T-helper 9 cell (primary cell): ENCODE measurements at regions not wholly inside any gene's neighbourhood (a gene's known extent, or its start where the extent isn't known, plus 50 kb on each side); places are given as distances from the start of the nearest gene placed in this dataset.

ENCODE experiments used
- DNase-seq: peaks from one replicate; pipeline ENCODE4 v3.0.0-alpha.2; 2020

- no peak for DNase-seq
These were observed 289.8 kb downstream of the CTTN start for GRCh38 chr11:70688142-70688541.

- DNase-seq: no peak
These were observed 291.4 kb downstream of the CTTN start for GRCh38 chr11:70689764-70690163.

DNA sequence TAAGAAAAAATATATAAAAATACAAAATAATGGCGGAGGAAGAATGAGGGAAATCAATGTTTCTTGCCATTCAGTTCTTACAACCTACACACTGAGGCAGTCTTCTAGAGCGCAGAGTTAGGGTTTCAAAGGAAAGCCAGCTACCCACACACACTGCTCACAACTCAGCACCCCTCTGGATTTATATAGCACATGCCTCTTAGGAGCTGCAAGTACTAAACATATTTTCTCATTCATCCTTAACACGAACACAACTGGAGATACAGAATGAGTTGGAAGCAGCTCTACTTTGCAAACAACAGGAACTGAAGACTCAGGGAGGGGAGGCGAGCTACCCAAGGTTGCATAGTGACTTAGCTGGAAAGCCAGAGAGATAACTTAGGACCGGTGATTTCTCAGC, 293.8 kb downstream of the CTTN start:
- no peak for DNase-seq

- no peak for DNase-seq
These were observed 296.0 kb downstream of the CTTN start for GRCh38 chr11:70694371-70694770.

- DNase-seq: no peak
These were observed 297.0 kb downstream of the CTTN start for GRCh38 chr11:70695086-70695960.

DNA sequence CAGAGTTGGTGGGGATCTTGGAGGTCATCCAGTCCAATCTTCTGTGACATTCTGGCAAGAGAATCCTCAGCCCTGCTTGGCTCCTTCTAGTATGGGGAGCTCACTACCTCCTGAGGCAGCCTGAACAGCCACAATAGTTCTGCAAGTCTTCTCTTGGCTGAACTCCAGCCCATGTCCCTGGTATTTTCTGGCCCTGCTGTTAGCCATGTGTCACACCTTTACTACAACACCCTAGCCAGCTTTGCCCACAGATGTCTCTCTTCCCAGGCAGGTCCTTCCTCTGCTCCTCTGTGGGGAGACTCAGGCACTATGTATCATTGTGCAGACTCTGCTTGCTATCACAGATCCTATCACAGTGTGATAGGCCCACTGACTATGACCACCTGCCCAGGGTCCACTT, 297.7 kb downstream of the CTTN start:
- DNase-seq: no peak

DNA sequence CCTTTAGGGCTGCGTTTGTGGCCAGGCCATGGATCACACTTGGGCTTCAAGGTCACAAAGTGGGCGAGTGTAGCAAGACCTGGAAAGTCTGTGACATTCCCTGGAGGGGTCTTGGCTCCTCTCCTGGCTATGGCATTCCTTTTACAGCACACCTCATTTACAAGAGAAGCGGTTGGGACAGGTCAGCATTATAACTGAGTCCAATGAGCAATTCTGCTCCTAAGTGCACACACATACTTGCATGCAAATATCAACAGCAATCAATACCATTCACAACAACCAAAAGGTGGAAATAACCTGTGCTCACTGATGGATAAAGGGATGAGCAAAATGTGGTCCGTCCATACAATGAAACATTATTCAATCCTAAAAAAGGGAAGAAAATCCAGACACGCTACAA, 298.2 kb downstream of the CTTN start:
- DNase-seq: no peak

- DNase-seq: no peak
These were observed 299.4 kb downstream of the CTTN start for GRCh38 chr11:70697701-70698100.

- DNase-seq: no peak
These were observed 300.5 kb downstream of the CTTN start for GRCh38 chr11:70698871-70699270.

- no peak for DNase-seq
These were observed 301.2 kb downstream of the CTTN start for GRCh38 chr11:70699294-70700221.

DNA sequence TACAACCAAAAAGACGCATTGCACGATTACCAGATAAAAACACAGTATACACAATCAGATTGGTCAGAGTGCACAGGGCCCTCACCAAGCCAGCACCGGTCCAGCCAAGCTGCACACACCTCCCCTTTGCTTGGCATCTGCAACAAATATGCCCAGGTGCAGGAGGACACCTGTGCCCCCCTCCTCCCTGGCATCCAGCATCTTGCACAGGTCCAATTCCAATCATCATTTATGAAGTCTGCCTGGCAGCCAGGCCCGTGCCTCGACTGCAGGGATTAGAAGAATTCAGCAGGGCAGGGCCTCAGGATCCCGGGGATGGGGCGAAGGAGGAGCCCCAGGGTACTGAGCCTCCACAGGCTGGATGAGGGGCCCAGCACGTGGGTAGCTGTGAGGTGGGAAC, 302.1 kb downstream of the CTTN start:
- DNase-seq: no peak

GRCh38 chr11:70700871-70701270, 302.5 kb downstream of the CTTN start:
- DNase-seq: no peak

DNA sequence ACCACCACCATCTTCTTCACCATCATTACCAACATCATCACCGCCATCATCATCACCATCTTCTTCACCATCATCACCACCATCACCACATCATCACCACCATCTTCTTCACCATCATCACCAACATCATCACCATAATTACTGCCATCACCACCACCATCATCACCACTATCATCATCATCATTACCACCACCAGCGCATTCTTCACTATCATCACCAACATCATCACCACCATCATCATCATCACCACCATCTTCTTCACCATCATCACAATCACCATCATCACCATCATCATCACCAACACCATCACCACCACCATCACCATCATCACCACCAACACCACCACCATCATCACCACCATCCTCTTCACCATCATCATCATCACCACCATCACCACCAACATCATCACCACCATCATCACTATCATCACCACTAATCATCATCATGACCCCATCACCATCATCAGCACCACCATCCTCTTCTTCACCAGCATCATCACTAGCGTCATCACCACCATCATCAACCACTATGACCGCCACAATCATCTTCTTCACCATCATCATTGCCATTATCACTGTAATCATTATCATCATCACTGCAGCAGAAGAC, 303.8 kb downstream of the CTTN start:
- DNase-seq: no peak

- no peak for DNase-seq
These were observed 305.1 kb downstream of the CTTN start for GRCh38 chr11:70703141-70704064.

DNA sequence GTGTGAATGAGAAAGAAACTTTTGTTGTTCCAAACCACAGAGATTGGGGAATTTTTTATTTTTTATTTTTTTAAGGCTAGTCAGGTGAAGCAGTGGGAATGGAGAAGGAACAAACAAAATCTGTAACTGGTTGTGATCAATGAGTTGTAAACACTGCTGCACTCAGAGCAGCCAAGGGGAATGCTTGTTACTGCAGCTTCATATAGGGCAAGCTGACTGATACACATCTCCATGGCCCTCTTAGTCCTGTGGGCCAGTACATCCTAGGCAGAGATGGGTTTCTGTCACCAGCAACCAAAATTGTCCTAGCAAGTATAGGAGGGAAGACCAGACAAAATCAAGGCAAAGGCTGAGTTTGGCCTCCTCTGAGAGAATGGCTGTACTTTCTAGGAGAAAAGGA, 306.8 kb downstream of the CTTN start:
- no peak for DNase-seq

DNA sequence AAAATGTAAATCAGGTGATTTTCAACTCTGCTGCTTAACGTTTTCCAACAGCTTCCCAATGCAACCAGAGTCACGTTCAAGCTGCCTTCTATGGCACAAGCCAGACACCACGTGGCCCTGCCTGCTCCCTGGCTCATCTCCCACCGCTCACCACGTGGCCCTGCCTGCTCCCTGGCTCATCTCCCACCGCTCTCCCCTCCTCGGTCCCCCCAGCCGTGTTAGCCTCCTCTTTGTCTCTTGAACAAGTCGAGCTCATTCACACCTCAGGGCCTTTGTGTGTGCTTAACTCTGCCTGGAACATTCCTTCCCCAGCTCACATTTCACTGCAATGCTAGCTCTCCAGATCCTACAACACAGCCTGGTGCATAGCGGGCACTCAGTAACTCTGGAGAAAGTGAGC, 307.6 kb downstream of the CTTN start:
- DNase-seq: no peak

- no peak for DNase-seq
These were observed 309.5 kb downstream of the CTTN start for GRCh38 chr11:70707821-70708220.

DNA sequence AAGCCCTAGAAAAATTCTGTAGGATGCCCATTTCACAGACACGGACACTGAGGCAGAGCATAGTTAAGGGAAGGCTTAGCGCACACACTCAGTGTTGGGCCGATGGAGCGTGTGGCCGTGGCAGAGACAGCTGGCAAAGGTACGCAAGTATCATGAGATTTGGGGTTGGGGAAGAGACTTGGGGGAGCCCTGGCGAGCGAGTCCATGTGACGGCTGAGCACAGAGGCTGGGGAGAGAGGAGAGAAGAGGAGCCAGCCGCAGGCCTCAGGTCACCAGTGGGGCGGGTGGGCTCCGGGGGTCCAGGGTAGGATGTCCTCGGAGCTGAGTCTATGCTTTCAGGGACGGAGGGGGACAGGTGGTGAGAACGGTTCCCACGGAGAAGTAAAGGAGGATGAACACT, 311.3 kb downstream of the CTTN start:
- no peak for DNase-seq

GRCh38 chr11:70710192-70710591, 311.9 kb downstream of the CTTN start:
- no peak for DNase-seq

DNA sequence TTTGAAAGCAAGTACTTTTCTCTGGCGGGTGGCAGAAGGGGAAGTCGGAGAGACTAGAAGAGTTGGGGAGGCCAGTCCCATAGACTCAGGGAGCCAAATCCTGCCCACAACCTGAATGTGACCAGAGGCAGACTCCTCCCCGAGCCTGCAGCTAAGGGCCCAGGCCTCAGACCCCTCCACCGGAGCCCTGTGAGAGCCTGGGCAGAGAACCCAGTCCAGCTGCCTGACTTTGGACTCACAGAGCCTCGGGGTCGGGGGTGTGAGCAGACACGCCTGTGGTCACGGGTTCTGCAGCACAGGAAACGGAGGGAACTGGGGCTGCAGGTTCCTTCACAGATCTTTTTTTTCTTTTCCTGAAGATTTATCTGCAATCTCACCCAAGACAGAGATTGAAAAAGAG, 312.3 kb downstream of the CTTN start:
- DNase-seq: no peak

GRCh38 chr11:70711095-70711910, 313.0 kb downstream of the CTTN start:
- DNase-seq: no peak

DNA sequence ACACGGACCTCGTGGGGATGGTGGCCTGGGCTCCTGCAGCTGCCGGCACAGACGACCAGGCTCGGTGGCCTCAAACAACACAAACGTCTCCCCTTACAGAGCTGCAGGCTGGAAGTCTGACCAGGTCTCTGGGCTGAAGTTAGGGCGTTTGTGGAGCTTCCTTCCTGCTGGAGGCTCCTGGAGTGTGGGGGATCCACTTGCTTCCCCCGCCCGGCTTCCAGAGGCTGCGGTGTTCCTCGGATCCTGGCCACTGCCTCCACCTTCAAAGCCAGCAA, 313.5 kb downstream of the CTTN start:
- no peak for DNase-seq
